Endothelial cell of umbilical vein (primary cell): ENCODE measurements at regions not wholly inside any gene's neighbourhood (a gene's known extent, or its start where the extent isn't known, plus 50 kb on each side); places are given as distances from the start of the nearest gene placed in this dataset.

ENCODE experiments used
- BruUV-seq: library from RNA; stranded (reverse); fragments of 400-500 nt; replicated peaks from 2 replicates; lab custom pipeline; 2021; lab: Mats Ljungman, UMichigan
- CTCF ChIA-PET: fragments of 300-600, 350-600 bp; sonication (Branson Sonifier 250); formaldehyde crosslinking; loops from one replicate; lab custom pipeline; 2021; ENCODE audit warnings: antibody characterized with exemption, inconsistent platforms; lab: Charles Lee
- POLR2A ChIA-PET: fragments of 300-600, 350-600 bp; sonication (Branson Sonifier 250); formaldehyde crosslinking; loops from one replicate; lab custom pipeline; 2021; ENCODE audit warnings: antibody characterized with exemption, inconsistent platforms; lab: Charles Lee
- DNase-seq: peaks from one replicate; pipeline ENCODE4 v3.0.0-alpha.2; 2011; ENCODE audit warnings: low read depth, low spot score
- FAIRE-seq: peaks from 2 replicates; lab custom pipeline; 2011; peaks lifted over from hg19 to GRCh38; lab: Jason Lieb, UNC
- H2AFZ ChIP-seq: 2 replicates; pipeline ENCODE4 v1.6.0; 2012; ENCODE audit warnings: low read depth, low read length, control low read depth, inconsistent platforms
- H3K27ac ChIP-seq: 2 replicates; pipeline ENCODE4 v1.5.1; 2011; ENCODE audit warnings: low read depth, mild to moderate bottlenecking, control low read depth, low read length, moderate library complexity; ENCODE audit not compliant: insufficient read depth
- H3K27me3 ChIP-seq, 2 experiments: 2 replicates each; pipeline versions ENCODE4 v1.6.0 to v1.6.1; 2011; ENCODE audit warnings: low read length in 2 of 2, mixed read lengths in 1 of 2; ENCODE audit not compliant: control insufficient read depth in 2 of 2, insufficient read depth in 2 of 2
- H3K36me3 ChIP-seq, 2 experiments: 2 replicates in 1 of 2; 3 replicates in 1 of 2; pipeline ENCODE4 v1.5.1; 2011; ENCODE audit warnings: low read length in 2 of 2, mild to moderate bottlenecking in 1 of 2, moderate library complexity in 1 of 2; ENCODE audit not compliant: control insufficient read depth in 2 of 2, insufficient read depth in 2 of 2; ENCODE audit errors: extremely low read depth in 1 of 2
- H3K4me1 ChIP-seq: 3 replicates; pipeline ENCODE4 v1.5.1; 2011; ENCODE audit warnings: mild to moderate bottlenecking, low read length; ENCODE audit not compliant: control insufficient read depth, insufficient read depth; ENCODE audit errors: extremely low read depth
- H3K4me2 ChIP-seq: 2 replicates; pipeline ENCODE4 v1.6.1; 2011; ENCODE audit warnings: low read length, control low read depth, mixed read lengths; ENCODE audit not compliant: insufficient read depth
- H3K4me3 ChIP-seq, 3 experiments: fragments of 200-600 bp in 1 of 3; sonication (generic), shearing (Covaris generic) in 1 of 3; replicated peaks in 1 of 3; 2 replicates each; pipeline ENCODE4 v1.5.1; 2011 to 2016; ENCODE audit warnings: control low read depth in 3 of 3, low read length in 3 of 3, mild to moderate bottlenecking in 2 of 3, inconsistent platforms in 1 of 3, low read depth in 1 of 3, moderate library complexity in 1 of 3; ENCODE audit not compliant: insufficient read depth in 1 of 3
- H3K79me2 ChIP-seq: 2 replicates; pipeline ENCODE4 v1.6.0; 2012; ENCODE audit warnings: low read length, inconsistent platforms; ENCODE audit not compliant: control insufficient read depth, insufficient read depth
- H3K9ac ChIP-seq: replicated peaks from 2 replicates; pipeline ENCODE3; 2011; ENCODE audit warnings: low read length, control low read depth; ENCODE audit not compliant: insufficient read depth; ENCODE audit errors: extremely low read depth
- H3K9me1 ChIP-seq: replicated peaks from 3 replicates; pipeline ENCODE4 v1.6.0; 2011; ENCODE audit warnings: mild to moderate bottlenecking, low read length; ENCODE audit not compliant: control insufficient read depth, insufficient read depth; ENCODE audit errors: extremely low read depth
- H3K9me3 ChIP-seq: replicated peaks from 2 replicates; pipeline ENCODE4 v1.5.1; 2012; ENCODE audit warnings: low read length, inconsistent platforms; ENCODE audit not compliant: control insufficient read depth, insufficient read depth
- H4K20me1 ChIP-seq: replicated peaks from 2 replicates; pipeline ENCODE3; 2011; ENCODE audit warnings: mild to moderate bottlenecking, low read length; ENCODE audit not compliant: control insufficient read depth, insufficient read depth; ENCODE audit errors: extremely low read depth
- CTCF ChIP-seq, 2 donors: IDR thresholded peaks; 1 replicate in 1 of 2; 2 replicates in 1 of 2; pipeline ENCODE4 v1.5.1; 2011; ENCODE audit warnings: low read length in 2 of 2, mild to moderate bottlenecking in 2 of 2, moderate library complexity in 2 of 2, control low read depth in 1 of 2, inconsistent platforms in 1 of 2, low read depth in 1 of 2; ENCODE audit not compliant: insufficient read depth in 1 of 2; ENCODE audit errors: extremely low read depth in 1 of 2
- EZH2 ChIP-seq: IDR thresholded peaks from 2 replicates; pipeline ENCODE4 v1.6.1; 2012; ENCODE audit warnings: borderline replicate concordance, low read depth, mild to moderate bottlenecking, moderate library complexity, low read length, inconsistent platforms; ENCODE audit not compliant: severe bottlenecking
- FOS ChIP-seq: IDR thresholded peaks from 2 replicates; pipeline ENCODE4 v1.6.1; 2011; ENCODE audit warnings: mild to moderate bottlenecking, low read length, moderate library complexity, borderline replicate concordance; ENCODE audit not compliant: insufficient read depth
- GATA2 ChIP-seq: IDR thresholded peaks from 2 replicates; pipeline ENCODE4 v1.7.0; 2011; ENCODE audit warnings: low read depth, mild to moderate bottlenecking, moderate library complexity, mixed read lengths, low read length; ENCODE audit not compliant: insufficient read length, insufficient read depth
- JUN ChIP-seq: IDR thresholded peaks from 2 replicates; pipeline ENCODE4 v1.6.1; 2011; ENCODE audit warnings: borderline replicate concordance, low read depth; ENCODE audit not compliant: insufficient read length, insufficient read depth
- MYC ChIP-seq: IDR thresholded peaks from one replicate; pipeline ENCODE4 v1.6.1; 2011; ENCODE audit warnings: mild to moderate bottlenecking, low read depth, low read length
- POLR2A ChIP-seq: IDR thresholded peaks from 2 replicates; pipeline ENCODE4 v1.6.1; 2012; ENCODE audit warnings: low read depth, mild to moderate bottlenecking, control low read depth, low read length
- POLR2AphosphoS5 ChIP-seq: IDR thresholded peaks from 2 replicates; pipeline ENCODE4 v1.6.1; 2012; ENCODE audit warnings: low read depth, mild to moderate bottlenecking, control low read depth, low read length, moderate library complexity; ENCODE audit not compliant: insufficient read depth
- dilution Hi-C: fragments of 300-500 bp; cut with MboI; formaldehyde crosslinking; loops from one replicate; pipeline ENCODE4 v1.15.0; 2019; ENCODE audit warnings: low sequenced_read_pairs; ENCODE audit not compliant: extremely low pct_ligation_motif_present
- intact Hi-C: fragments of 100-400 bp; cut with micrococcal nuclease; formaldehyde crosslinking; loops from one replicate; pipeline ENCODE4 v1.10.0; 2022
- TF ChIP-seq, protein P1 (sequence below): IDR thresholded peaks from 2 replicates; pipeline ENCODE4 v1.6.1; 2011; ENCODE audit not compliant: insufficient read depth, insufficient read length

- intact Hi-C loops (no loop called here), dilution Hi-C loops (no loop called here)
- no peak overlapping the region for H2AFZ ChIP-seq
- no peaks in the 10 kb centered on the region for H3K9me3 ChIP-seq
- DNase-seq (no peak), FAIRE-seq (no peak)
- H3K4me1 ChIP-seq, result no peaks in the 10 kb centered on the region
- no TSS peak for BruUV-seq
- POLR2A ChIA-PET, result no interaction called here
- no peak overlapping the region for H3K9ac ChIP-seq
- no peaks in the 10 kb centered on the region for H3K9me1 ChIP-seq
- no peak overlapping the region for H3K4me3 ChIP-seq
- no peak overlapping the region for H3K4me2 ChIP-seq
- H3K79me2 ChIP-seq, result no peaks in the 10 kb centered on the region
- no peak overlapping the region for H3K27ac ChIP-seq
- H4K20me1 ChIP-seq, result no peaks in the 10 kb centered on the region
- TF ChIP-seq MYC (no peak), JUN (no peak), FOS (no peak), GATA2 (no peak), POLR2A (no peak), EZH2 (no peak), POLR2AphosphoS5 (no peak), CTCF (IDR thresholded peaks at IDR 0.05; ENCODE audit: extremely low read depth in 1 of 2, insufficient read depth in 1 of 2, low read depth in 1 of 2, low read length in 2 of 2) (no peak)
- TF ChIP-seq, protein P1, sequence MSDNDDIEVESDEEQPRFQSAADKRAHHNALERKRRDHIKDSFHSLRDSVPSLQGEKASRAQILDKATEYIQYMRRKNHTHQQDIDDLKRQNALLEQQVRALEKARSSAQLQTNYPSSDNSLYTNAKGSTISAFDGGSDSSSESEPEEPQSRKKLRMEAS, result no peak
- CTCF ChIA-PET, result interaction anchor here (1.0 kb wide), 1 partner anchor 23 kb away, joined by 3 read pairs; no protein-coding TSS in a partner anchor
- H3K36me3 ChIP-seq, result no peaks in the 10 kb centered on the region
- H3K27me3 ChIP-seq, result no peaks in the 10 kb centered on the region
Observed at GRCh38 chr13:99709134-99709533, 207.9 kb downstream of the TM9SF2 start.
